ENCODE measurements at regions not wholly inside any gene's neighbourhood (a gene's known extent, or its start where the extent isn't known, plus 50 kb on each side); places are given as distances from the start of the nearest gene placed in this dataset.

DNA sequence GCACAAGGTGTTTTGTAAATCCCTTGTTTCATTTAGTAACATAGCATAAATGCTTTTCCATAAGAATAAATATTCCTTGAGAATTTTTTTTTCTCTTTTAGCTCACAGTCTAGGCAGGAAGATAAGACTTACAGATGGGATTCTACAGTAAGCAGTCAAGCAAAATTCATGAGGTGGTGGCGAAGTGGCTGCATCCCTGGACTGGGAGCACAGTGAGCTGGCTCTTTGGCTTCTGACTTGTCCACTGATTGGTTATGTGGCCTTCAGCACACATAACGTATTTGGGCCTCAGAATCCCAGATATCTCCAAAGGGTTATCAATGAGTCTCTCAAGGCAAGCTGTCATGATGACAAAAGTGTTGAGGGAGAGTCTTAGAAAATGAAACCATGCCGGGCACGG, 99.8 kb downstream of the EBNA1BP2 start:
- in situ Hi-C loops (cut with MboI; ENCODE audit: low sequenced_read_pairs, unreplicated experiment), result loop anchor here (10.0 kb wide), 1 partner anchor 288 kb away; the partner anchor contains the start of gene TMEM269
- DNase-seq (ENCODE audit: low spot score), result no peak
- TF ChIP-seq, protein P1, sequence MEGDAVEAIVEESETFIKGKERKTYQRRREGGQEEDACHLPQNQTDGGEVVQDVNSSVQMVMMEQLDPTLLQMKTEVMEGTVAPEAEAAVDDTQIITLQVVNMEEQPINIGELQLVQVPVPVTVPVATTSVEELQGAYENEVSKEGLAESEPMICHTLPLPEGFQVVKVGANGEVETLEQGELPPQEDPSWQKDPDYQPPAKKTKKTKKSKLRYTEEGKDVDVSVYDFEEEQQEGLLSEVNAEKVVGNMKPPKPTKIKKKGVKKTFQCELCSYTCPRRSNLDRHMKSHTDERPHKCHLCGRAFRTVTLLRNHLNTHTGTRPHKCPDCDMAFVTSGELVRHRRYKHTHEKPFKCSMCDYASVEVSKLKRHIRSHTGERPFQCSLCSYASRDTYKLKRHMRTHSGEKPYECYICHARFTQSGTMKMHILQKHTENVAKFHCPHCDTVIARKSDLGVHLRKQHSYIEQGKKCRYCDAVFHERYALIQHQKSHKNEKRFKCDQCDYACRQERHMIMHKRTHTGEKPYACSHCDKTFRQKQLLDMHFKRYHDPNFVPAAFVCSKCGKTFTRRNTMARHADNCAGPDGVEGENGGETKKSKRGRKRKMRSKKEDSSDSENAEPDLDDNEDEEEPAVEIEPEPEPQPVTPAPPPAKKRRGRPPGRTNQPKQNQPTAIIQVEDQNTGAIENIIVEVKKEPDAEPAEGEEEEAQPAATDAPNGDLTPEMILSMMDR (IDR thresholded peaks at IDR 0.05; ENCODE audit: borderline replicate concordance, control extremely low read depth, extremely low read depth, insufficient read depth, missing control alignments), result no peak

DNA sequence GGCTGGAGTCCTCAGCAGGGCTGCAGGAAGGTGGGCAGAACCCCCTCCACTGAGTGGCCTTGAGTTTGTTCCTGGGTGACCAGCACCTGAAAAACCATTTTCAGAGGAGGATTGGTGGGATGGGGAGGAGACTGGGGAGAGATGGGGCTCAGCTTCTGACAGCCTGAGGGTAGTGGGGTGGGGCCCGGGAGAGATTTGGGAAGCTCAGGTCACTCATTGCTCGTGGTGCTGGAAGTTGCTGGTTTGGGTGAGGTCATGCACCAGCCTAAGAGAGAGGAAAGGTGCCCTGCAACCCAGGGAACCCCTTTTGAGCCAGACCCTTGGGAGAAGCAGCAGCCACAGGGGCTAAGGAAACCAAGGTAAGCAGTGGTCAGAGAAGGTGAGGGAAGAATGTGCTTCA, 100.8 kb downstream of the EBNA1BP2 start:
- no peak for DNase-seq (ENCODE audit: low spot score)
- TF ChIP-seq, protein P1 (IDR thresholded peaks at IDR 0.05; ENCODE audit: borderline replicate concordance, control extremely low read depth, extremely low read depth, insufficient read depth, missing control alignments), result no peak
- in situ Hi-C loops (cut with MboI; ENCODE audit: low sequenced_read_pairs, unreplicated experiment), result loop anchor here (10.0 kb wide), 1 partner anchor 286 kb away; the partner anchor contains the start of gene TMEM269

DNA sequence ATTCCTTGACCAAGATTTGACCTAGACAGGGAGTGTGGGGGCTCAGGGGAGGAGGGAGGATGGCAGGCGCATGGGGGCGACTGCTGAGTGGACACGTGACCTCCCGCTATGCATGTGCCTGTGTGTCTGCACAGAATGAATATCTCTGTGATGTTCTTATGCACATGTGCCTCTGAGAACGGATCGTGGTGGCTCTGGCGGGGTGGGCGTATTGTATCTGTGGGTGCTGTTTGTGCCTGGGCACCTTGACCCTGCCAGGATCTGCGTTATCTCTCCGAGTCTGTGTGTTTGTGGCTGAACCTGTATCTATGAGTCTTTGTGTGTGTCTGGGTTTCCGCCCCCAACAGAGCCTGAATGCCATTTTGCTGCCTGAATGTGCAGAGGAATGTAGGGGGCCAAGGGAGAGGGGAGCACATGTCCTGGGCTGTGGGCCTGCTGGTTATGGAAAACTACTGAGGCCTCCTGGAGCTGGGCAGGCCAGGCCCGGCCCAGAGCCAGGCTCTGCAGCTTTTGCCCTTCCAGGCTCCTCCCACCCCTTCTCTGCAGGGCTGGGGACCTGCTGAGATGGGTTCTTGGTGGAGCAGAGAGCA, 102.5 kb downstream of the EBNA1BP2 start:
- in situ Hi-C loops (cut with MboI; ENCODE audit: low sequenced_read_pairs, unreplicated experiment), result loop anchor here (5.0 to 10.0 kb wide), 2 partner anchors 147 to 285 kb away; partner anchors contain the start of gene TMEM269
- DNase-seq (ENCODE audit: low spot score), result no peak
- TF ChIP-seq, protein P1 (IDR thresholded peaks at IDR 0.05; ENCODE audit: borderline replicate concordance, control extremely low read depth, extremely low read depth, insufficient read depth, missing control alignments), result no peak

DNA sequence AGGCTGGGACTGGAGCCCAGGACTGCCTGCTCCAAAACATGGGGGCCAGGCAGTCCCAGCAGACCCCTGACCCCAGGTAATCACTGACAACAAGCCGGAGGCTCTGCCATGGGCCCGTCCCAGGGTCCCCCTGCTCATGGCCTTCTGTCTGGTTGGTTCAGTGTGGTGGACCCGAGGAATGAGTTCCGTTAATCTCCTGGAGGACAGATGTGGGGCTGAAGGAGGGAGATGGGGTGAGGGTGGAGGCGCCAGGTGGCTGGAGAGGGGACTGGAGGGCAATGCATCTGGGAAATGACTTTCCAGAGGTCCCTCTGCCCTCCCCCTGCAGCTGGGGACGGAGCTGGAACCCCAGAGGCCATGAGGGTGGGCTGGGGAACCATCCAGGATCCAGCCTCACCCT, 103.2 kb downstream of the EBNA1BP2 start:
- no peak for DNase-seq (ENCODE audit: low spot score)
- in situ Hi-C loops (cut with MboI; ENCODE audit: low sequenced_read_pairs, unreplicated experiment), result loop anchor here (5.0 kb wide), 1 partner anchor 147 kb away; no protein-coding TSS in a partner anchor
- TF ChIP-seq, protein P1 (IDR thresholded peaks at IDR 0.05; ENCODE audit: borderline replicate concordance, control extremely low read depth, extremely low read depth, insufficient read depth, missing control alignments), result no peak

DNA sequence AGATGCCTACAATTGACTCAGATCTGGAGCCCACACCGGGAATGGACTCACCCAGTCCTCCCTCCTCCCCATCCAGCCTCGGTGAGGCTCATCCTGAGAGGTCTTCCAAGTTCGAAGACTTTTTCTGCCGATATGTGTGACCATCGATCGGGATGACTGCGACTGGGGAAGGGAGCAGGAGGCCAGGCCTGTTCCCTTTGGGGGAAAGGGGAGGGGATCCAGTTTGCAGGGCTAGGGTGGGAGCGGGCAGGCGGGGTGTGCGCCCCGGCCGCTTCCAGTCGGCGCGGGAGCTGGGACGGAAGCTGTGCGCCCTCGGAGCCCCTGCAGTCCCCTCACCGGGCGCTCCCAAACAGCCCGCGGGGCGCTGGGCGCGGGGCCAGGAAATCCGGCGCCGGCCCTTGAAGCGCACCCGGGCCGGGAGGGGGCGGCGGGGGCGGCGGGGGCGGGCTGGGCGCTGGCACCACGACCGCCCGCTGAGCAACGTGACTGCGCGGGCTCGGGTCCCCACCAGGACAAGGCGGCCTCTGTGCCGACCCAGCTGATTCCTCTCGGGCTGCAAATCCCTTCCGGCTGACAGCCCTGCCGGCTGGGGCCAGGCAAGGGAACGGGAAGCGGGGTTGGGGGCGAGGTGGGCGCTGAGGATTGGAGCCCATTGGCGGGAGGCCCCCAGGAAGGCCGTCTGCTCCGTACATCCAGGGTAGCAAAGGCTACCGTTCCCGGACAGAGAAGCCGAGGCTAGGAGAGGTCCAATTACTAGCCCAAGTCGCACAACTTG, 103.9 kb downstream of the EBNA1BP2 start:
- no peak for DNase-seq (ENCODE audit: low spot score)
- in situ Hi-C loops (cut with MboI; ENCODE audit: low sequenced_read_pairs, unreplicated experiment), result loop anchor here (5.0 kb wide), 1 partner anchor 146 kb away; no protein-coding TSS in a partner anchor
- TF ChIP-seq, protein P1 (IDR thresholded peaks at IDR 0.05; ENCODE audit: borderline replicate concordance, control extremely low read depth, extremely low read depth, insufficient read depth, missing control alignments), result no peak

DNA sequence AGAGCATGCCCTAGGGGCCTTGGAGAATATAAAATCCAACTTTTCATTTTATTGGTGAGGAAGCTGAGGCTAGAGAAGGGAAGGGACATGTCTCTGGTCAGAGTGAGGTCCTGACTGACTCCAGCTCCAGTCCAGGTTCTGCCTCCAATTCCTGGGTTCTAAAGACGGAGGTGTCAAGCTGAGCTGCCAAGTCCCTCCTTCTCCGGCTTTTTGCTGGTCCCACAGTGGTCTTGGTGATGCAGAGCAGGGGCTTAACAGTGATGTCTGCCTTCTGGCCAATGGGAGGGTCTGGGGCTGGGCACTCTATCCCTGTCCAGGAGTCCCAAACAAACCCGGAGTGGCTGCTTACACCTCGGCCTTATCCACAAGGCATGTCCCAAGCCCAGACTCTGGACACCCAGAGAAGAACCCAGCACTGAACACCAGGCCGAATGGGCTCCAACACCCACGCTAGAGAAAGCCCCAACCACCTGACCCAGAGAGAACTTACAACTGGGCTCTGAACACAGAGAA, 104.8 kb downstream of the EBNA1BP2 start:
- TF ChIP-seq, protein P1 (IDR thresholded peaks at IDR 0.05; ENCODE audit: borderline replicate concordance, control extremely low read depth, extremely low read depth, insufficient read depth, missing control alignments), result no peak
- no peak for DNase-seq (ENCODE audit: low spot score)
- in situ Hi-C loops (cut with MboI; ENCODE audit: low sequenced_read_pairs, unreplicated experiment), result loop anchor here (5.0 kb wide), 1 partner anchor 145 kb away; no protein-coding TSS in a partner anchor

Measured in GM13976 (cell line).